OCI-LY1 (cell line): ENCODE measurements at regions not wholly inside any gene's neighbourhood (a gene's known extent, or its start where the extent isn't known, plus 50 kb on each side); places are given as distances from the start of the nearest gene placed in this dataset.
"Not testable (repeated sequence)": the region's sequence is repeated elsewhere in the genome, so short reads cannot be mapped to it uniquely, and the experiment has no call there.

Source experiments
- CTCF ChIP-seq: fragments of 200-600 bp; sonication (generic), shearing (Covaris generic); IDR thresholded peaks from 2 replicates; pipeline ENCODE4 v1.5.1; 2017; ENCODE audit warnings: mild to moderate bottlenecking, antibody characterized with exemption, low read length, moderate library complexity, mixed read lengths
- EZH2 ChIP-seq: fragments of 200-600 bp; sonication (generic), shearing (Covaris generic); IDR thresholded peaks from 2 replicates; pipeline ENCODE4 v1.8.0; 2017; ENCODE audit warnings: borderline replicate concordance, mixed run types, mild to moderate bottlenecking, antibody characterized with exemption, low read length, moderate library complexity, mixed read lengths

- not testable (repeated sequence) for TF ChIP-seq CTCF, EZH2
Observed at GRCh38 chrX:63235963-63236362, 115.2 kb downstream of the SPIN4 start.
